ENCODE measurements at regions not wholly inside any gene's neighbourhood (a gene's known extent, or its start where the extent isn't known, plus 50 kb on each side); places are given as distances from the start of the nearest gene placed in this dataset.

DNA sequence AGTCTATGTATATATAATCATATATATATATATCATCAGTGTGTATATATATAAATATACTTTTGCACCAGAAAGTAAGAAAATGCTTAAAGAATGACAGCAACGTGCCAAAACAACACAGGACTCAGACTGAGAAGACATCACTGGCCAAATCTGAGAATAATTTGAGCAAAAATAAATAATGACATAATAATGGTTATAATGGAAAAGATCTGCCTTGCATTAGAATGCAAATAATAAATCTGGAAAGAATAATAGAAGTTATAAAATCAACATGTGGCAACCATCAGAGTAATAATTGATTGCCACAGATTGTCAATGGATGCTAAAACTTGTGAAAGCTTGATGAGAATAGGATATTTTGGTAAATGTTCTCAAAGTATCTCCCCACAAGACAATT lies 61.5 kb upstream of the PLEKHG7 start:
- TF ChIP-seq EZH2 (IDR thresholded peaks at IDR 0.05), result no peak
- TF ChIP-seq POLR2AphosphoS5 (IDR thresholded peaks at IDR 0.05; ENCODE audit: borderline replicate concordance, low read depth, low read length), result no peak
